RPMI7951 (cell line): ENCODE measurements at regions not wholly inside any gene's neighbourhood (a gene's known extent, or its start where the extent isn't known, plus 50 kb on each side); places are given as distances from the start of the nearest gene placed in this dataset.

Source experiments
- DNase-seq: peaks from one replicate; pipeline ENCODE4 v3.0.0-alpha.2; 2012; ENCODE audit warnings: low read depth

DNA sequence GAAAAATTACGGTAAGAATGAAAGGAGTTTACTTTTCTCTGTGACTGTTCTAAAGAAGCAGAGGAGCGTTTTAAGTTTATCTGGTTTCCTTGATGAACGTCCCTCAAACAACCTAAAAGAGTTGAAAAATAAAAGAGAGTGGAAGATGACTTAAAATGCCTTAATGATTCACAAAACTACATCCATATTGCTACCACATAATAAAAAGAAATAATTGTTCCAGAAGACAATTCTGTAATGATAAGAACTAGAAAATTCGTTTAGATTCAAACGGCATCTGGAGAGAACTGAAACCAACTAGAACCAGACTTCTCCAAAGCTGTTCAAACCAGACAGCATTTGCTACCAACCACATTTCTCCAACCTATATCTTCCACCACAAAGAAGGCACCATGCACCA, 68.1 kb downstream of the TEKT4 start:
- no peak for DNase-seq

DNA sequence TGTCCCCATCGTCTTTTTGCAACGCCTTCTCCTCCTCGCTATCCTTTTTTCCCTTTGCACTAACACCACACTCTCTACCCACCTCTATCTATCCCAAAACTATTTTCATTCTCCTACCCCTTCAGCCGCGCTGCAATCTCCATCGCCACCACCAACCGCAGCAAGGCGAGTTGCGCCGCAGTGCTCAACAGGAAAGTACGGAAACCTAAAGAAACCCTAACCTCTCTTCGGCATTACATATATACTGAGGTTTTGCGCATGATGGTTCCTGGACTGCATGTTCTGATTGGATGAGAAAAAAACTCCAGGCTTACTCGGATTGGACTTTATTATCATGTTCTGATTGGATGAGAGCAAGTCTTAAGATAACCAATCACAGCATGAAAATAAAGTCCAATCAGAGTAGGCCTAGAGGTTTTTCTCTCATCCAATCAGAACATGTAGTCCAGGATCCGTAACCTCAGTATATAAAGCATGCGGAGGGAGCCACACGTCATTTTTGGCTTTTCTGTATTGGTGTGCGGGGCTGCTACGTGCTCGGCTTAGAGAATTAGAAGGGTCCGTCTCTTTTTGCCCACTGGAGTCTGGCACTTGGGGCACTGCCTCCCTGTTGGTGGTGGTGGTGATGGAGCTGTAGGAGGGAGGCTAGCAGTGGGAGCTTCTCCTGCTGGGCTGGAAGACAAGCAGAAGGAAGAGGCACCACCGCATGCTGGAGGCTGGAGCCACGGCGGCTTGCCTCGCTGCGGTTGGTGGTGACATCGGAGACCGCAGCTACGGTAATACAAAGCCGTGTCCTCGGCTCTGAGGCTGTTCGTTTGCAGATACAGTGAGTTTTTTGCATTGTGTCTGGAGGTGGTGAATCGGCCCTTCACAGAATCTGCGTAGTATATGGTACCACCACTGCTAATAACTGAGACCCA, 76.1 kb downstream of the TEKT4 start:
- no peak for DNase-seq

DNA sequence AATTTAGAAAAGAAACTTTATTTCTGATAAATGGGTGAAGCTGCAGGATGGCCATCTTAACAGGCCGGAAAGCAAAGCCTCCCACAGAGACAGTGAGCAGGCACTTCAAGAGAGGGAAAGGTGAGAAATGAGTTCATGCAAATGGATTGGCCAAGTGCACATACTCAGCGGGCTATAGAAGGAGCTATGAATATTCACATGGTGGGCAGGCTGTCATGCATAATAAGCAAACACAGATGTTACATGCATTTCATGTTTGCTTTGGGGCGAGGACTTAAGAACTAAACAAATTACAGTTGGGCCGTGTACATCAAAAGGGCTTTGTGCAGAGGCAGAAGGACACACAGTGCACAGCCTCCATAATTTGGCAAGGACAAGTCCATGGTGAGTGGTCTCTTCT, 69.8 kb upstream of the MAL start:
- no peak for DNase-seq

DNA sequence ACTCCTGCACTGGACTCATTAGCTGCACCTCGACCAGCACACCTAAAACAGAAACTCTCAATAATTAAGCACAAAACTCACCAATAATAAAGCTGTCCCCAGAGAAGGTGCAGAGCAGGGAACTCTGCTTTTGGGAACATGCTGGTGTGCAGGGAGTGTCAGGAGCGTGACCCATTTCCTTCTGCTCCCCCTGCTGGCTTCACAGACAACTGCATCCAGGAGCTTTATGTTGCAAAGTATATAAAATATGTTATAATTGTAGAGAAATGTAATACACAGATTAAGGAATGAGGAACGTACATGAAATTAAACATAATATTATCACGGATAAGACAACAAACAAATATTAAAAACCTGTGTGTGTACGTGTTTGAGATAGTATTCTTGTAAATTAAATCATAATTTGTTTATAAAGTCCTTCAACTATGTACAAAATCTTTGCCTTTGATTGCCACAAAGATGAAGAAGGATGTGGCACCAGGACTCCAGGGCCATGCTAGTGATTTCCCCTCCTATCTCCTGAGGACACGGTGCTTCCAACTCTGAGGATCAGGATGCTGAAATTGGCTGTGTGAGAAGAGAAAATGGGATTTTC, 68.6 kb upstream of the MAL start:
- peak; percentile 32 for DNase-seq

DNA sequence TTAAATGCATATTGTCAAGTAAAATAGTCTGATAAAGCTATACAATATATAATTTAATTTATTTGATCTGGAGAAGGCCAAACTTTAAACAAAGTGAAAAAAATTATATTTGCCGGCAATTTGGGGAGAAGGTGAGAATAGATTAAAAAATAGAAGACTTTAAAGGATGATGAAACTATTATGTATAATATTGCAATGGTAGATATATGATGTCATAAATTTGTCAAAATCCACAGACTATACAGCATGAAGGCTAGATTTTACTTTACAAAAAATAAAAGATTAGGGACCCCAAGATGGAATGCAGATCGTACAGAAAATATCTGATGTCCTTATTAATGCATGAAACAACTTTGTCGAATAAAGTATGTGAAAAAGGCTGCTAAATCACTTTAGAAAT, 67.3 kb upstream of the MAL start:
- DNase-seq: no peak

DNA sequence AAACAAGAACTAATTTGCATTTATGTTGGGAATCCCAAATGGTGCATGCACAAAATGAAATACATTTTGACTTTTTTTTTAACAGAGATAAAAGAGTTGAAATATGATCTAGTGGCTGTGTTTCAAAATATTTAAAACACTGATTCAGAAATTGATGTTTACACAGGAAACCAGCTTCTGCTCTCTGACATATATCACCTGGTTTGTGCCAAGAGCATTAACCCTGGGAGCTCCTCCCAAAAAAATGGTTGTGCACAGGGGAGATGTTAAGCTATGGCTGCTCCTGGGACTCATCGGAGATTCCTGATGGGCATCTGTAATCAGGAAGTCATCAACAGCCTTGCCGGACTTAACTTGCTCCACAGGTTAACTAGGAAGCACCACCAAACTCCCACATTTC, 65.2 kb upstream of the MAL start:
- no peak for DNase-seq

DNA sequence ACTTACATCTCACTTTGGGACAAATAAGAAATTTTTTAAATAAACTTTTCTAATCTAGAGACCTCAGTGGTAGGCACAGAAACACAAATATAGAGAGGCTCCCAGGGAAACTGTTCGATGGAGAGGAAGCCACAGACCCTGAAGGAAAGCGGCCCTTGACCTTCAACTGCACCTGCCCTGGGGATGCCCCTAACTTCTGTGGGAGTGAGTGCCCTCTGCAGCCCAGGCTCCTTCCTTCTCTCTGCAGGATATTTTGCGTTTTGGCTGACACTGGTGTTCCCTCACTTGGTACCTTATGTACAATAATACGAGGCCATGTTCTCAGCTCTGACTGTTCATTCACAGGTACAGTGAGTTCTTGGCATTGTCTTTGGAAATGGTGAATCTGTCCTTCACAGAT, 64.8 kb upstream of the MAL start:
- DNase-seq: no peak

DNA sequence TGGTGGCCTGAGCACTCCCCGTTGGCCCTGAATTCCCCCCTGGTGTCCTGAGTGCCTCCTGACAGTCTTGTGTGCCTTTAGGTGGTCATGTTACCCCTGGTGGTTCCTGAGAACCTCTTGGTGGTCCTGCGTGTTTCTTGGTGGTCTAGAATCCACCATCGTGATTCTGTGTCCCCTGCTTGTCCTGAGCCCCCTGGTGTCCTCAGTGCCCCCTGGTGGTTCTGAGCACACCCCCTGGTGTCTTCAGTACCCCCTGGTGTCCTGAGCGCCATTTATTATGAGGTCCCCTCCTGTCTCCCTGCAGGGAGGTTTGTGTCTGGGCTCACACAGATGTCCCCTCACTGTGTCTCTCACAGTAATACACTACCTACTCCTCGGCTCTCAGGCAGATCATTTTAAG, 61.3 kb upstream of the MAL start:
- no peak for DNase-seq

DNA sequence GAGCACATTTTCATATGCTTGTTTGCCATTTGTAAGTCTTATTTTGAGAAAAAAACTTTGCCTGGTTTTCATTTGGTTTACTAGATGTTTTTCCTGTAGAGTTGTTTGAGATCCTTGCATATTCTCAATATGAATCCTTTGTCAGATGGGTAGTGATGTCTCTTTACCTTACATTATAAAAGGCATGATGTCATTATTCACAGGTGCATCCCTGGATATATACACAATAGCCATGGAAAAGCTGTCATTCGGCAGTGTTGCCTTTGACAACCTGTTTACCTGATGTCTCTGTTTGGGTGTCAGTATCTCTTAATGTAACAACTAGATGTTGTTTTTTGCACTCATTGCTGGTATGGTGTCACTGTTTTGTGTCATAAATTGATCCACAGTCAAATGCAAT, 58.8 kb upstream of the MAL start:
- DNase-seq: no peak

DNA sequence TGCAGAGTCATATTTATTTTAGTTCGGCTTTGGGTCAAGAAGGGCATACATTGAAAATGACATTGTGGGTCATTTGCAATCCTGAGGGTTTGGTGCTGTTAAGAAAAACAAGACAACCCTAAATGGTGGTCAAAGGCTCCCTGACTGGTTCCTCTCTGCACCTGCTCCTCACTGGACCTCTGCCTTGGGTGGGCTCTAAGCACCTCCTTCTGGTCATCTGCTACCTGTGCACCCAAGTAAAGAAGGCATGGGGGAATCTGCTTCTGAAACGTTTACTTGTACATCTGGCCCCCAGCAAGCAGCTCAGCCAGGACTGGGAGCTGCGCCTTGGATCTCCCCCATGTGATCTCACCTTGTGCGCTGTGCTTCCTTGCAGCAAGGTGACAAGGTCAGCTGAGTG, 55.2 kb upstream of the MAL start:
- DNase-seq: no peak
